B cell (primary cell): ENCODE measurements at regions not wholly inside any gene's neighbourhood (a gene's known extent, or its start where the extent isn't known, plus 50 kb on each side); places are given as distances from the start of the nearest gene placed in this dataset.

Experiments
- CTCF ChIP-seq: fragments of 200-600 bp; IDR thresholded peaks from one replicate; pipeline ENCODE4 v1.8.0; 2022; ENCODE audit warnings: antibody characterized with exemption, mild to moderate bottlenecking
- EZH2 ChIP-seq: IDR thresholded peaks from 2 replicates; pipeline ENCODE4 v1.6.1; 2012; ENCODE audit warnings: borderline replicate concordance, low read depth, mild to moderate bottlenecking, moderate library complexity, low read length; ENCODE audit not compliant: insufficient read depth, poor library complexity, severe bottlenecking

- no peak for TF ChIP-seq EZH2
- TF ChIP-seq CTCF = no peak
These were observed 559.9 kb upstream of the MEX3C start for GRCh38 chr18:51757255-51757924.
